ENCODE measurements at regions not wholly inside any gene's neighbourhood (a gene's known extent, or its start where the extent isn't known, plus 50 kb on each side); places are given as distances from the start of the nearest gene placed in this dataset.

DNA sequence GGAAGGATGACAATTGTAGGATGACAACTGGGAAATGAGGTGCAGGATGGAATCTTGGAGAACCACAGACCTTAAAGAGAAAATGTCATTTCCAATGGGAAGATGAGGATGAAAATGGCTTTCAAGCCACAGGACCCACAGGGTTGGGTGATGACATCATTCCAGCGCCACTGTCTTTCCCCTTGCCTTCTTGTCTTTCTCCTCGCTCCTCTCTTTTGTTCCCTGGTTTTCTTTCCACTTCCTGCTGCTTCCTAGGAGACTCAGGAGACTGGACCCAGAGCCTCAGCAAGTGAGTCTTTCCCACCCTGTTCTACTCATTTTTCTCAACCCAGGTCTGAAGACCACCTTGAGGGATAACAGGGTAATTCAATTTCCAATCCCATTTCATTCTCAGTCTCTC, 548.8 kb downstream of the FGF9 start:
- Mint-ChIP-seq H3K27me3 (ENCODE audit: insufficient read depth, low read depth, poor library complexity) (peaks cover 2% of the 10 kb centered on the region), H3K4me3 (no peak overlapping the region), H3K36me3 (ENCODE audit: low read depth) (no peaks in the 10 kb centered on the region), H3K4me1 (peaks cover 10% of the 10 kb centered on the region), H3K9me3 (no peaks in the 10 kb centered on the region), H3K27ac (no peak overlapping the region)
- Histone ChIP-seq H3K27me3 (ENCODE audit: insufficient read depth) (no peaks in the 10 kb centered on the region), H3K36me3 (ENCODE audit: insufficient read depth) (no peaks in the 10 kb centered on the region), H3K79me2 (replicated peaks; ENCODE audit: insufficient read depth) (0 out of 2 replicates have a peak, but pooled peaks cover 5% of the 10 kb centered on the region), H3F3A (replicated peaks; ENCODE audit: low read depth) (no peaks in the 10 kb centered on the region), H2AFZ (no peak overlapping the region), H3K9me2 (ENCODE audit: insufficient read depth) (no peaks in the 10 kb centered on the region; the same call in 1 of the 2 replicates), H3K27ac (ENCODE audit: low read depth) (no peak overlapping the region), H3K4me3 (no peak overlapping the region), H3K4me2 (no peak overlapping the region), H4K20me1 (replicated peaks; ENCODE audit: insufficient read depth) (no peaks in the 10 kb centered on the region), H3K4me1 (ENCODE audit: insufficient read depth) (0 out of 2 replicates have a peak, but pooled peaks cover 4% of the 10 kb centered on the region)
- DNase-seq (ENCODE audit: low spot score) (no peak), ATAC-seq (no peak)
- TF ChIP-seq POLR2AphosphoS5 (IDR thresholded peaks at IDR 0.05; ENCODE audit: low read depth) (no peak), EZH2 (IDR thresholded peaks at IDR 0.05; ENCODE audit: low read depth, unreplicated experiment) (no peak), JUNB (IDR thresholded peaks at IDR 0.05; ENCODE audit: unreplicated experiment) (no peak), ETS1 (IDR thresholded peaks at IDR 0.05) (no peak), EZH2phosphoT487 (IDR thresholded peaks at IDR 0.05; ENCODE audit: unreplicated experiment) (no peak), CREB1 (CRISPR knock-in tag; IDR thresholded peaks at IDR 0.05; ENCODE audit: low read depth) (no peak), ZNF114 (CRISPR knock-in tag; IDR thresholded peaks at IDR 0.05) (no peak), STAT1 (IDR thresholded peaks at IDR 0.05; ENCODE audit: unreplicated experiment) (no peak), ZNF331 (CRISPR knock-in tag; IDR thresholded peaks at IDR 0.05; ENCODE audit: low read depth) (no peak), NANOG (IDR thresholded peaks at IDR 0.05; ENCODE audit: borderline replicate concordance) (no peak)
- TF ChIP-seq, protein P1, sequence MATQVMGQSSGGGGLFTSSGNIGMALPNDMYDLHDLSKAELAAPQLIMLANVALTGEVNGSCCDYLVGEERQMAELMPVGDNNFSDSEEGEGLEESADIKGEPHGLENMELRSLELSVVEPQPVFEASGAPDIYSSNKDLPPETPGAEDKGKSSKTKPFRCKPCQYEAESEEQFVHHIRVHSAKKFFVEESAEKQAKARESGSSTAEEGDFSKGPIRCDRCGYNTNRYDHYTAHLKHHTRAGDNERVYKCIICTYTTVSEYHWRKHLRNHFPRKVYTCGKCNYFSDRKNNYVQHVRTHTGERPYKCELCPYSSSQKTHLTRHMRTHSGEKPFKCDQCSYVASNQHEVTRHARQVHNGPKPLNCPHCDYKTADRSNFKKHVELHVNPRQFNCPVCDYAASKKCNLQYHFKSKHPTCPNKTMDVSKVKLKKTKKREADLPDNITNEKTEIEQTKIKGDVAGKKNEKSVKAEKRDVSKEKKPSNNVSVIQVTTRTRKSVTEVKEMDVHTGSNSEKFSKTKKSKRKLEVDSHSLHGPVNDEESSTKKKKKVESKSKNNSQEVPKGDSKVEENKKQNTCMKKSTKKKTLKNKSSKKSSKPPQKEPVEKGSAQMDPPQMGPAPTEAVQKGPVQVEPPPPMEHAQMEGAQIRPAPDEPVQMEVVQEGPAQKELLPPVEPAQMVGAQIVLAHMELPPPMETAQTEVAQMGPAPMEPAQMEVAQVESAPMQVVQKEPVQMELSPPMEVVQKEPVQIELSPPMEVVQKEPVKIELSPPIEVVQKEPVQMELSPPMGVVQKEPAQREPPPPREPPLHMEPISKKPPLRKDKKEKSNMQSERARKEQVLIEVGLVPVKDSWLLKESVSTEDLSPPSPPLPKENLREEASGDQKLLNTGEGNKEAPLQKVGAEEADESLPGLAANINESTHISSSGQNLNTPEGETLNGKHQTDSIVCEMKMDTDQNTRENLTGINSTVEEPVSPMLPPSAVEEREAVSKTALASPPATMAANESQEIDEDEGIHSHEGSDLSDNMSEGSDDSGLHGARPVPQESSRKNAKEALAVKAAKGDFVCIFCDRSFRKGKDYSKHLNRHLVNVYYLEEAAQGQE (IDR thresholded peaks at IDR 0.05; ENCODE audit: unreplicated experiment) = no peak
- TF ChIP-seq, protein P2, sequence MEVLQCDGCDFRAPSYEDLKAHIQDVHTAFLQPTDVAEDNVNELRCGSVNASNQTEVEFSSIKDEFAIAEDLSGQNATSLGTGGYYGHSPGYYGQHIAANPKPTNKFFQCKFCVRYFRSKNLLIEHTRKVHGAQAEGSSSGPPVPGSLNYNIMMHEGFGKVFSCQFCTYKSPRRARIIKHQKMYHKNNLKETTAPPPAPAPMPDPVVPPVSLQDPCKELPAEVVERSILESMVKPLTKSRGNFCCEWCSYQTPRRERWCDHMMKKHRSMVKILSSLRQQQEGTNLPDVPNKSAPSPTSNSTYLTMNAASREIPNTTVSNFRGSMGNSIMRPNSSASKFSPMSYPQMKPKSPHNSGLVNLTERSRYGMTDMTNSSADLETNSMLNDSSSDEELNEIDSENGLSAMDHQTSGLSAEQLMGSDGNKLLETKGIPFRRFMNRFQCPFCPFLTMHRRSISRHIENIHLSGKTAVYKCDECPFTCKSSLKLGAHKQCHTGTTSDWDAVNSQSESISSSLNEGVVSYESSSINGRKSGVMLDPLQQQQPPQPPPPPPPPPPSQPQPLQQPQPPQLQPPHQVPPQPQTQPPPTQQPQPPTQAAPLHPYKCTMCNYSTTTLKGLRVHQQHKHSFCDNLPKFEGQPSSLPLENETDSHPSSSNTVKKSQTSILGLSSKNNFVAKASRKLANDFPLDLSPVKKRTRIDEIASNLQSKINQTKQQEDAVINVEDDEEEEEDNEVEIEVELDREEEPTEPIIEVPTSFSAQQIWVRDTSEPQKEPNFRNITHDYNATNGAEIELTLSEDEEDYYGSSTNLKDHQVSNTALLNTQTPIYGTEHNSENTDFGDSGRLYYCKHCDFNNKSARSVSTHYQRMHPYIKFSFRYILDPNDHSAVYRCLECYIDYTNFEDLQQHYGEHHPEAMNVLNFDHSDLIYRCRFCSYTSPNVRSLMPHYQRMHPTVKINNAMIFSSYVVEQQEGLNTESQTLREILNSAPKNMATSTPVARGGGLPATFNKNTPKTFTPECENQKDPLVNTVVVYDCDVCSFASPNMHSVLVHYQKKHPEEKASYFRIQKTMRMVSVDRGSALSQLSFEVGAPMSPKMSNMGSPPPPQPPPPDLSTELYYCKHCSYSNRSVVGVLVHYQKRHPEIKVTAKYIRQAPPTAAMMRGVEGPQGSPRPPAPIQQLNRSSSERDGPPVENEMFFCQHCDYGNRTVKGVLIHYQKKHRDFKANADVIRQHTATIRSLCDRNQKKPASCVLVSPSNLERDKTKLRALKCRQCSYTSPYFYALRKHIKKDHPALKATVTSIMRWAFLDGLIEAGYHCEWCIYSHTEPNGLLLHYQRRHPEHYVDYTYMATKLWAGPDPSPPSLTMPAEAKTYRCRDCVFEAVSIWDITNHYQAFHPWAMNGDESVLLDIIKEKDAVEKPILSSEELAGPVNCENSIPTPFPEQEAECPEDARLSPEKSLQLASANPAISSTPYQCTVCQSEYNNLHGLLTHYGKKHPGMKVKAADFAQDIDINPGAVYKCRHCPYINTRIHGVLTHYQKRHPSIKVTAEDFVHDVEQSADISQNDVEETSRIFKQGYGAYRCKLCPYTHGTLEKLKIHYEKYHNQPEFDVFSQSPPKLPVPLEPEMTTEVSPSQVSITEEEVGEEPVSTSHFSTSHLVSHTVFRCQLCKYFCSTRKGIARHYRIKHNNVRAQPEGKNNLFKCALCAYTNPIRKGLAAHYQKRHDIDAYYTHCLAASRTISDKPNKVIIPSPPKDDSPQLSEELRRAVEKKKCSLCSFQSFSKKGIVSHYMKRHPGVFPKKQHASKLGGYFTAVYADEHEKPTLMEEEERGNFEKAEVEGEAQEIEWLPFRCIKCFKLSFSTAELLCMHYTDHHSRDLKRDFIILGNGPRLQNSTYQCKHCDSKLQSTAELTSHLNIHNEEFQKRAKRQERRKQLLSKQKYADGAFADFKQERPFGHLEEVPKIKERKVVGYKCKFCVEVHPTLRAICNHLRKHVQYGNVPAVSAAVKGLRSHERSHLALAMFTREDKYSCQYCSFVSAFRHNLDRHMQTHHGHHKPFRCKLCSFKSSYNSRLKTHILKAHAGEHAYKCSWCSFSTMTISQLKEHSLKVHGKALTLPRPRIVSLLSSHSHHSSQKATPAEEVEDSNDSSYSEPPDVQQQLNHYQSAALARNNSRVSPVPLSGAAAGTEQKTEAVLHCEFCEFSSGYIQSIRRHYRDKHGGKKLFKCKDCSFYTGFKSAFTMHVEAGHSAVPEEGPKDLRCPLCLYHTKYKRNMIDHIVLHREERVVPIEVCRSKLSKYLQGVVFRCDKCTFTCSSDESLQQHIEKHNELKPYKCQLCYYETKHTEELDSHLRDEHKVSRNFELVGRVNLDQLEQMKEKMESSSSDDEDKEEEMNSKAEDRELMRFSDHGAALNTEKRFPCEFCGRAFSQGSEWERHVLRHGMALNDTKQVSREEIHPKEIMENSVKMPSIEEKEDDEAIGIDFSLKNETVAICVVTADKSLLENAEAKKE (CRISPR knock-in tag; IDR thresholded peaks at IDR 0.05) = no peak
- TF ChIP-seq, protein P3, sequence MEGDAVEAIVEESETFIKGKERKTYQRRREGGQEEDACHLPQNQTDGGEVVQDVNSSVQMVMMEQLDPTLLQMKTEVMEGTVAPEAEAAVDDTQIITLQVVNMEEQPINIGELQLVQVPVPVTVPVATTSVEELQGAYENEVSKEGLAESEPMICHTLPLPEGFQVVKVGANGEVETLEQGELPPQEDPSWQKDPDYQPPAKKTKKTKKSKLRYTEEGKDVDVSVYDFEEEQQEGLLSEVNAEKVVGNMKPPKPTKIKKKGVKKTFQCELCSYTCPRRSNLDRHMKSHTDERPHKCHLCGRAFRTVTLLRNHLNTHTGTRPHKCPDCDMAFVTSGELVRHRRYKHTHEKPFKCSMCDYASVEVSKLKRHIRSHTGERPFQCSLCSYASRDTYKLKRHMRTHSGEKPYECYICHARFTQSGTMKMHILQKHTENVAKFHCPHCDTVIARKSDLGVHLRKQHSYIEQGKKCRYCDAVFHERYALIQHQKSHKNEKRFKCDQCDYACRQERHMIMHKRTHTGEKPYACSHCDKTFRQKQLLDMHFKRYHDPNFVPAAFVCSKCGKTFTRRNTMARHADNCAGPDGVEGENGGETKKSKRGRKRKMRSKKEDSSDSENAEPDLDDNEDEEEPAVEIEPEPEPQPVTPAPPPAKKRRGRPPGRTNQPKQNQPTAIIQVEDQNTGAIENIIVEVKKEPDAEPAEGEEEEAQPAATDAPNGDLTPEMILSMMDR (conservative IDR thresholded peaks at IDR 0.05; ENCODE audit: low read depth in 2 of 2) = no peak

Data from GM23338 (cell line).